Inferior parietal cortex (tissue), 1 donor: ENCODE measurements at regions not wholly inside any gene's neighbourhood (a gene's known extent, or its start where the extent isn't known, plus 50 kb on each side); places are given as distances from the start of the nearest gene placed in this dataset.

Source experiments
- DNase-seq: peaks from one replicate; pipeline ENCODE4 v3.0.0-alpha.2; 2016; ENCODE audit errors: extremely low spot score

DNA sequence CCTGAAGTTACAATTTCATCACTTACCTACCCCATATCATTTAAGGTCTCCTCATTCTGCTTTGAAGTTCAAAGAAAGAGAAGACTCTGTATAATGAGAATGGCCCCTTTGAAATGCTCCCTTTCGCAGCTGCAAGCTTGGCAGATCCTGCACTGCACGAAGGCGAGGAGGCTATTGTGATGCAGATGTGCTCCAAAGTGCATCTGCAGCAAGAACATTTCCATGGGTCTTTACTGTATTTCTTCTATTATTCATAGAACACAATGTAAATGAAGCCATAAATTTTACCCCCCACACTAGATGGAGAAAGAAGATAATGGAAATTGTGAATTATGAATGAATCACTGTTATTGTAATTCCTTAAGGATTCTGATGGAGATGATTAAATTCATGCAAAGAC is 178.7 kb downstream of the CHD9NB start:
- no peak for DNase-seq

DNA sequence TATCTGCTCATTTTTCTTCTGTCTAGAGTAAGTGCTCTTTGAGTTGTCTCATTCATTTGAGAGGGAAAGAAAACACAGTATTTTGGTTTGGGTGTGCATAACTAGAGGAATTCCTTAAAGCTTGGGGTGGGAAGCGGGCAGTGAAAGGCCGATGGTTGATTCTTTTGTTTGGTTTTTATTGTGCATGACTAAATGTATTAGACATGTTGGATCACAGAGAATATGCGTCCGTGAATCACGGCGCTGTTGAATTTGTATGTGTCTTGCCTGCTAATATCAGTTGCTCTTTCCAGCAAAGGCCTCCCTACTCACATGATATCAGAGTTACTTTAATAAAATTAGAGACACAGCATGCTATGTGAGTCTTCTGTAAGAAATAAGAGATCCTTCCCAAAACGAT is 180.0 kb downstream of the CHD9NB start:
- DNase-seq: no peak

DNA sequence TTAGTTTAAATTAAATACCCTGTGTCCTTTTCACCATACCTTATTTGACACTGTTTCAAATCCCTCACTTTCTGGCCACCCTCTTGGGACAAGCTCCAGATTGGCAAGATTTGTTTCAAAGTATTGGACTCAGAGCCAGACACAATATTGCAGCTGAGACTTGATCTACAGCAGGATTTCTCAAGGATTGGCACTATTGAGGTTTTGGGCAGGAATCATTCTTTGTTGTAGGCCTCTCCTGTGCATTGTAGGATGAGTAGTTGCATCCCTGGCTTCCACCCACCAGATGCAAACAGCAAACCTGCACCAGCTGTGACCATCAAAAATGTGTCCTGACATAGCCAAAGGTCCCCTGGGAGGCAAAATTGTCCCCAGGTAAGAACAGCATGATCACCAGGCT is 181.2 kb downstream of the CHD9NB start:
- no peak for DNase-seq

DNA sequence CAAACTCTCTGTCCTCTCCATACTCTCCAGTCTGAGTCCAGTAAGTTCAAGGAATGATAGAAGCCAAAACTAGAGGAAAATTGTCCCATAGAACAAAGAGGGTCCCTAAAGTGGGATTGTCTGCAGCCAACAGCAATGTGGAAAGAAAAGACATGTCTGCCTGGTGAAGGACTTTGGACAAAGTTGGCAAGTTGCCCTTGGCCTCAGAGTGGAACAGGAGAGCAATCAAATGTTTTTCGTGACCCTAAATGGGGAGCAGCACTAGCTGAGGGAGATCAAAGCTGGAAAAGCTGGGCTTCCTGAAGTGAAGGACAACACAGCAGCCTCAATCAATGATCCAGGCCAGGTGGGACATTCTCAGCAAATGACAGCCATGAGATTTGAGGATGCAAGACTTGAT is 183.5 kb downstream of the CHD9NB start:
- DNase-seq: no peak

DNA sequence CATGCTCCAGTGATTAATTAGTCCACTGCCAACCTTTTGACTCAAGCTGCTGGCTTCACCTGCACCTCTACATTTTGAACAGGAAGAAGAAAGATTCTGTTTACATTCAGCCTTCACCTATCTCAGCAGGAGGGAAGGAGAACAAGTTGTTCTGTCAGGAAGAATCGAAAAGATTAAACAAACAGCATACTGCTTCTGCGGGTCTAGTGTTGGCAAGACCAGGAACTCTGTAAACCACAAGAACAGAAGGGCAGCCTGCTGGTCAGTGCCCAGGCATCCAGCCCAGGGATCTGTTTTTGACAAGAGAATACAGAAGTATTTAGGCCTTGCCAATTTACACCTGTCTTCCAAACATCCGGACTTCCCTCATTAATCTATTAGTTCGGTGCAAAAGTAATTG is 189.7 kb downstream of the CHD9NB start:
- no peak for DNase-seq

DNA sequence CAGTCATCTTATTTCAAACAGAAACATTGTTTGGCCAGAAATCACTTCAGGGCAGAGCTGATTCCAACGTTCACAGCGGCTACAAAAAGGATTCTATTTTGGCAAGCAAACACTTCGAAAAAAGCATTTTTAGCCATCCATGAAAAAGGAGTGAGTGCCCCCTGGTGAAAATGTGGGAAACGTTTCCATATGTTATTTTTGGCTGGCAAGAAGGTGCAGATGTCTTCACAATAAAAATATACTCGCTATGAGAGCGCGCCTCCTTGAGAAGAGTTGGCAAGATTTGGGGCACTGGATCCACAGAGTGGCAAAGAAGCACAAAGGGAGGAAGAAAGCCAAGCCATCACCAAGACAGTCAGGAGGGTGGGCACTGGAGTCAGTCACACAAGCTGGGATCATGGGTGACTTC is 191.1 kb downstream of the CHD9NB start:
- DNase-seq: peak; percentile 59

DNA sequence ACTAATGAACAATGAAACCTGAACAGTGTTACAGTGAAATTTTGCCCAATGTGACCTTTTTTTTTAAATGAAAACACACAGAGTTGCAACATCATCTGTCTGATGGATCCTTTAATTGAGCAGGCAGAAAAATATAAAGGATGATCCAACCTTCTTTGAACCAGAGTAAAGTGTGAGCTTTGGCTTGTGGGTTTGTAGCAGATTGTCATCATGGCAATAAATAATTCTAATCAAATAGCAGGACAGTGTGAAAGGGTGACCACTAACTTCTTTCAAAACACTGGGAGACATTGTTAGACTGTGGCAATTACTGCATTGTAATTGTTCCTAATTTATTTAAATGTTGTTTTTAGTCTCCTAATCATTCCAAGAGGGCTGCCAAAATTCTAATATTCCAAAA is 197.2 kb downstream of the CHD9NB start:
- DNase-seq: no peak

DNA sequence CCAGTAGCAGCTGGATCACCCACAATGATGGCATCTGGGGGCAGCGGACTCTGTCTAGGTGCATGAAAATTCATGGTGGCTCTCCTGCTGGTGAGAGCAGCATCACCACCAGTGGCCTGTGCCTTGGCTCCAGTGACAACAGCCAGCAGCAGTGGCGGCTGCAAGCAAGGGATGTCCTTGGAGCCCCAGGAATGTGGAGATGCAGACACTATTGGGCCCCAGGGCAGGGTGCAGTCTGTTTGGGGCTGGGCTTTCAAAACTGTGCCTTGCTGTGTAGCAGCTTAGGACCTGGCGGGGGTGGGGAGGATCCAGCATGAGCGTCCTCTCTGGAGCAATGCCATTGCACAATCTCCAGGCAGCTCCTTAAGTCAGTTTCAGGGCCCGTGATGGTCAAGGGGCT is 199.7 kb downstream of the CHD9NB start:
- no peak for DNase-seq

DNA sequence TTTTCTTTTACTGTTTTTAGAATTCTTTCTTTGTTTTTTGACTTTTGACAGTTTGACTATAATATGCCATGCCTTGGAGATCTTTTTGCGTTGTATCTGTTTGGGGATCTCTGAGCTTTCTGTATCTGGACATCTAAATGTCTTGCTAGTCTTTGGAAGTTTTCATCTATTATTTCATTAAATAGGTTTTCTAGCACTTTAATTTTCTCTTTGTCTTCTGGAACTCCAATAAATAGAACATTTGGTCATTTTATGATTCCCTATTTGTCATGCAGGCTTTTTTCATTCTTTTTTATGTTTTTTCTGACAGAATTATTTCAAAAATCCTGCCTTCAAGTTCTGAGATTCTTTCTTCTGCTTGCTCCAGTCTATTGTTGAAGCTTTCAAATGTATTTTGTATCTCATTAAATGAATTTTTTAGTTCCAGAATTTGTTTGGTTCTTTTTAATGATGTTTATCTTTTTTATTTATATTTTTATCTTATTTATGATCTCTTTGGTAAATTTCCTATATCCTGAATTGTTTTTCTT is 201.4 kb downstream of the CHD9NB start:
- no peak for DNase-seq

DNA sequence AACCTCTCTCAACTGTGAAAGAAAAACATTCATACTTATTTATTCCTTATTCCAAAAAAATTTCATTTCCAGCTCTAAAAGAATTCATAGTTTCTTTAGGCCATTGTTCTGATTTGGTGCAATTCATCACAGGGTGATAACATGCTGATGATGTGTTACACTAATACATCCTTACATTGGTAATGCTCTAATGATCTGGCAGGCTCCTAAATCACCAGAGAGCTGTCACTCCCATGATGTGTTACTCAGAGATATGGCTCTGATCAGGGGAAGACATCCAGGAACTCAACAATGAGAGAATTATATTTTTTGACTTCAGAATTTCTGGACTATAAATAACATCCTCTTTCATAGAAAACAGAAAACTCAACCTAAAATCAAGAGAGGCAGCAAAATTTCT is 209.3 kb downstream of the CHD9NB start:
- no peak for DNase-seq

DNA sequence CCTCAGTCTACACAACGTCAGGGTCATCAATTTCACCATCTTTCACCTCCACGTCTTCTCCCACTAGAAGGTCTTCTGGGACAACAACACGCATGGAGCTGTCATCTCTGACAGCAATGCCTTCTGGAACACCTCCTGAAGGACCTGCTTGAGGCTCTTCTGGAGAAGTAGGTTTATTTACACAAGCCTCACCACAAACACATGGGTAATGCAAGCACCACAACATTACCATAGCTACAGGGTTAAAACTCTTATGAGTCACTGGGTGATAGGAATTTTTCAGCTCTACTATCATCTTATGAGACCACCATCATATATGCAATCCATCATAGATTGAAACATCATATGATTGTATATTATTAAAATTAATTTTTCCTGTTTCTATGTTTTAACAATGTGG is 215.4 kb downstream of the CHD9NB start:
- DNase-seq: no peak

DNA sequence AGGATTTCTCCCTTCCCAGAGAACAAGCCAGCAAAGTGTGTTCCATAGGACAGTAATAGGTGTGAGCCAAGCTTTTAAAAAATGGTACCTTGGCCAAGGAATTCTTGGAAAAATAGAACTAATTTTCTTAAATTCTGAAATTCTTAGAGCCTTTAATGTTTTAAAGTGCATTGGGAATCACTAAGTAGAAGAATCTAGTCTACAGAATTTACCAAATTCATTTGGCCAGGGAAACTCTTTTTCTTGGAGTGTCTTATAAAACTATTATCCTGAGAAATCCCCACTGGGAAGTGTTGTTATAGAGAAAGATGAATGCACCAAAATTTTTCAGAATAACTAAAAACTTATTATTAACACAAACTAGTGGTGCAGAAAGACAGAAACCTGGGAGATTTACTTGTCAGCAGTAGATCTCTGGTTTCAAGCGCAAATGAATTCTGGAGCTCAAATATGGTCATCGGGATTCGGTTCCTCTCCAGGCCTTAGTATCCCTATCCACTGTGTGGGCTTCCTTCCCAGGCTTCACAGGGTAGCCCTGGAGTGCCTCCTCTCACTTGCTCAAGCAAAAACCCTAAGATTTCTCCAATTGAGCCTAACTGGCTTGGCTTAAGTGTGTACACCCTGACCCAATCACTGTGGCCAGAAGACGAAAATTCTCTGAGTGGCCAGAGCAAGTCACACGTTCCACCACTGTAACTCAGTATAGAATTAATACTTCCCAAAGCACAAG is 217.8 kb downstream of the CHD9NB start:
- no peak for DNase-seq

DNA sequence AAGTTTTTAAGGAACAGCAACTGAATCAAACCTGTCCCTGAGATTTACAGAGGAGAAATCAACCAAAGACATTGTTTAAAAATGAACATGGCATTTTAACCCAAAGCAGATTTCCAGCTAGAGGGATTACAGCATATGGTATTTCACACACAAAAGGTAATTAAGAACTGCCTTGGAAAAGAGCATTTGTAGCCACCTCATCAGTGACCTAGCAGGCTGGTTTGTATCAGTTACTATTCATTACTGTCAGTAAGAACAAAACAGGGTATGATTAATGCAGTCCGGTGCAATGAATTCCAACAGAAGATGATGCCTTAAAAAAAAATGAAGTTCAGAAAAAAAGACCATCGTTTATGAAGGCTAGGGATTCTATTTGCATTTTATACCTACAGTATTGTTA is 219.9 kb downstream of the CHD9NB start:
- no peak for DNase-seq

DNA sequence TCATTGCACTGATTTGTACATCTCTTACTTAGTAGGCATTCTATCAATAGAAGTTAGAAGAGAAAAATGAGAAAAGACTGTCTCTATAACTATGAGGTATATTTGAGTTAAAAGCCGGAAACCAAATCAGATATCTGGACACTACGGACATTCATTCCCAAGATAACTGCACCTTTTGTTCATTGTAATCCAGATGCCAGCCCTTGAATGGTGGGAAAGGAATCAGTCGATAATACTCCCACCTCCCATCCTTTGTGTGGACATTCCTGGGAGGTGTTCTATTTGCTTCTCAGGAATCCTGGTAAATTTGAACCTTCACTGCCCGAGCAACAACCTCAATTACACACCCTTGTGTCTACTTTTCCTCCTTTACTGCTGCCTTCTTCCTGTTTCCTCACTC is 225.2 kb downstream of the CHD9NB start:
- no peak for DNase-seq

DNA sequence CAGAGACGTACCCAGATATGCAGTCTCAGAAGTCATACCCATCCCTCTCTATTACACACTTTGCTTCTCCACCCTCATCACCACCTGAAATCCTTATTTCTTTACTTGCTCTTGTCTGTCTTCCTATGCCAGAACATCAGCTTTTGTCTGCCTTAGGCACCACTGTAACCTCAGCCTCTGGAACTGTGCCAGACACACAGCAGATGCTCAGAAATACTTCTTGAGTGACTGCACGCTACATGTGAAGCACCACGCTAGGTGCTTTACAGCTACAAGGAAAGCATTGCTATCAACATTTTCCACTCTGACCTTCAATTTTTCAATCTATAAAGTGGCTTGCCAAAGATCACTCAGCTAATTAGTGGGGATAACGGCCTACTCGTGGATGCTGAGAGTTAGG is 226.8 kb downstream of the CHD9NB start:
- no peak for DNase-seq

DNA sequence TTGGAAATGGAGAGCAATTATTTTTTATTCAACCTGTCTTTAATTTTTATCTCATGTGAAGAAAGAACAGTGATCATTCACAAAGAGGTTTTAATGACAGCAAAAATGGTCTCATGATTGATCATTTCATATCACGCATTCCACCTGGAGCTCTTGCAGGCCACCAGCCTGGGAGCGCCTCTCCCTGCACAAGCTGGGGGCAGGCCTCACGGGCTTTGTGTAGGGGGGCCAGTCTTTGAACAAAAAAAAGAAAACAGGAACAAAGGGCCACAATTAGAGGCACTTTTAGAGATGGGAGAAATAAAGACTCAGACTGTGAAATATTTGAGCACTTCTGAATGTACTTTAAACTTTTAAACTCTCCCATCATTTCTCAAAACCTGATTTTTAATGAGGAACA is 232.9 kb downstream of the CHD9NB start:
- DNase-seq: no peak

DNA sequence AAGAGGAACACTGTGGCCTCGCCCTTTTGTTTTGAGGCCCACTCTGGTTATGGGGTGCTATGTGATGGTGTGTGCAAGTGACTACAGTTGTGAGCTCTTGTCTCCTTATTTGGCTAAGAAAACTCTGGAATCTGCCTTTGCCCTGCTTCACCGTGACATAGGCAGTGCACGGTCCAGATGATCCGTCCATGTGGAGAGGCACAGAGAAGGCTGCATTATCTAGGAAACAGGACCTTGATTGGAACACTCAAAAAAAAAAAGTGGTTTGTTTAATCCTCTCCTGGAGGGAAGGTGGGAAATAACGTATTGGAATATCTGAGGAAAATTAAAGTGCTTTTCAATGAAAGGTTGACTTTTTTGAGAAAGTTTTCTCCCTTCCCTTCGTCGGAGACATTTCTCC is 233.3 kb downstream of the CHD9NB start:
- DNase-seq: no peak

DNA sequence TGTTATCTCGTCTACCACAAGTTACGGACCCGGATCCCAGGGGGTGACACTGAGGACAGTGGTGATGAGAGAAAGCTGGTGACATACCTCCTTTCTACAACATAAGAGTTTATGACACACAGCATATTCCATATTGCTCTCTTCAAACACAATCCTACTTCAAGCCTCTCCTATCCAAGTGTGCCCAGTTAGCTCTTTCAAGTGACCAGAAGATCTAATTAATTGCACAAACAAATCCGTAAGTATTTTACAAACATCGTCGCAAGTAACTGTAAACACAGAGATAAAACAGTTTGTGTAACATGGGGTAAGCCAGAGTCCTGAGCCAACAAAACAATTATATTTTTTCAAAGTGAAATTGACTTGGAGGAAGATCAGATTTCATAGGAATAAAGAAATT is 235.0 kb downstream of the CHD9NB start:
- DNase-seq: no peak

DNA sequence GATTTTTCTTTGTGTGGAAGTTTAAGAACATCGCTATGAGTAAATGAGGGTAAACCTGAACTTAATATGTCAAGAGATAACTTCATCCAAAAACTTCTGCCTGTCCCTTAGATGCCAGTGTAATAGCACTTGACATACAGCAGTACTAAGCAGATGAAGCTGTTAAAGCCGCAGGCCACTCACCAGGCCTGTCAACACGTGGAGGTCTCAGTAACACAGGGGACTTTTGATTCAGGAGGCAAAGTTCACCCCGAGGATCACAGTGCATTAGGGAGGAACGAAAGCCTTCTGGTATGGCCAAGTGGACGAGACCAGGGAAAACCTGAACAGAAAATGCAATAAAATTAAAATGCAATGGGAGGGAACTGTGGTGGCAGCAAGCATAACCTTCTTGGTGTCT is 235.7 kb downstream of the CHD9NB start:
- no peak for DNase-seq

DNA sequence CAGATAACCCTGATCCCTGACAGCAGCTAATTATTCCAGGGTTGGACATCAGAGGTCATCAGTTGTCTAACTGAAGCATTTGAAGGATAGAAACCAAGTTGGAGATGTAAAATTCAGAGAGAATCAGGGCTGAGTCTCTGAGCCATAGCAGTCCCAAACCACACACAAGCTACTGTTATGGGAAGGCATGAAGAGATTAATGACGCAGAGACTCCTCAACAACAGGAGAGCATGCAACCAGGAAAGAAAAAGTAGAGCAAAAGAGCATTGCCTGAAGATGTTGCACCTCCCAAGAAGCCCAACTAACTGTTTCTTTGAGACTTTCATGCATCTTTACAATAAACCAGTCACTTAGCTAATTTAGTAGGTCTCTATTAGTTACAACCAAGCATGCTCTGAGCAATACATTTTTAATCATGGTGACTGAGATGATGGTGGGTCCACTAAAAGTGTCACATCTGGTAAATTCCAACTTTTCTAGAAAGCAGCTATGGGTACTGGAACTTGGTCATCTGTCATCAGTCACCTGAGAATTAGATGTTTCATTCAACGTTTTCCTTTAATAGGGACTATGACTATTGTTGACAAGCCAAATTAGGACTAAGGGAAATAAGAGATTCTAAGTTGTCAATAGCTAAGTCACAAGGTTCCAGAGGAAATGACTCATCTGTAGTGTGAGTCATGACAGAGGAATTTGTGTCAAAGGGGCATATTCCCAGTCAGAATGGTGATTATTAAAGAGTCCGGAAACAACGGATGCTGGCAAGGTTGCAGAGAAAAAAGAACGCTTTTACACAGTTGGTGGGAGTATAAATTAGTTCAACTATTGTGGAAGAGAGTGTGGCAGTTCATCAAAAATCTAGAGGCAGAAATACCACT is 239.8 kb downstream of the CHD9NB start:
- no peak for DNase-seq

DNA sequence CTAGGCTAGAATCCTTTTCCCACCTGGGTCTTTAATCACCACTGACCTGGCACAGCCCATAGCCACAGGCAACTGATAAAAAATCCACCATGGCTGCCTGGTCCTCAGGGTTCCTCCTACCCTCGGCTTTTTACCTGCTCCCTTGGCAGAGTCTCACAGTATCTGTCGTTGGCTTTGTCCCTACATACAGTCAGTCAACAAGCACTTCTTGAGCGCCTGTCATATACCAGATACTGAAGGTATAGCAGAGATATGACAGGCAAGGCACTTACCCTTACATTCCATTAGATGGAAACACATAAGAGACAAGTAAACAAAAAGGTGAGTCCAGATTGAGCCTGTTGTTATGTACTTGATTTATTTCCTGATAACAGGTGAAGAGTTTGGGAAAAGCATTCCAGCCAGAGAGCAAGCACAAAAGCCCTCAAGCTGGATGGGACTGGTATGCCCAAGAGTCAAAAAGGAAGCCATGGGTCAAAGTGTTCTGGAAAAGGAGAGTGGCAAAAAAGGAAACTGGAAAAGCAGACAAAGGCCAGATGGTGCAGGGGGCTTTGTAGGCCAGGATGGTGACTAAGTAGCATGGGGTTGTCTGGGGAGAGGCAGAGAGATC is 247.0 kb downstream of the CHD9NB start:
- no peak for DNase-seq

DNA sequence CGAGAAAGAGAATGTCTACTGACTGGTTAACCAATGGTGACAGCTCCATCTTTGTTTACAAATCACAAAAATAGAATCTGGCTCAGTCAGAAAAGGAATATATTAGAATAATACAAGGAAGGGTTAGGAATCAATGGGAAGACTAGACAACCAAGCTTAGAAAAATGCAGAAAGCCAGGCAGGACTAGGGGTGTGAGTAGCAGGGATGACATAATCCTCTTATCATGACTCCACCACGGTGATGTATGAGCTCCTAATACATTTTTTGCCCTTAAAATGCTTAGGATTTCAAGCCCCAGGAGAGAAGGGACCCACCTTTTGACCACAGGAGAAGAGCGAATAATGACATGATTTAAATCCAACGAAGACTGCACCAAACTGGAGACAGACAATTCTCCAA is 252.3 kb downstream of the CHD9NB start:
- DNase-seq: no peak

DNA sequence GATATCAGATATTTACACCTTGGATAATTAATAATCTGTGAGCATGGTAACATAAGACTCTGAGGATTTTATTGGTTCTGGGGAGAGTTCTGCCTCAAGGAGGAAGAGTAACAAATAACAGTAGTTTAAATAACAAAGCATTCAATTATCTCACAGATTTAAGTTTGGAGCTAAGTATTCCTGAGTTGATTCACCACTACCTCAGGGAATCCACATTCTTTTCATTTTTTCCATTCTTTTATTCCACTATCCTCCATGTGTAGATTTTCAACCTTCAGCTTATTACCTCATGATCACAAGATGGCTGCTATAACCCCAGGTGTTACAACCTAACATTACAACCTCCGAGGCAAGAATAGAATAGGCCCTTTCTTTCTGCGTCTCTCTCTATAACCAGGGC is 252.2 kb upstream of the TOX3 start:
- DNase-seq: no peak
